Esophagus muscularis mucosa (tissue), 4 donors: ENCODE measurements at regions not wholly inside any gene's neighbourhood (a gene's known extent, or its start where the extent isn't known, plus 50 kb on each side); places are given as distances from the start of the nearest gene placed in this dataset.

Experiments used
- DNase-seq: peaks from one replicate; pipeline ENCODE4 v3.0.0-alpha.2; 2017; ENCODE audit errors: extremely low spot score
- H3K27ac ChIP-seq, 4 donors: fragments of 200-600 bp; sonication (generic); replicated peaks in 1 of 4; 1 replicate in 3 of 4; 2 replicates in 1 of 4; pipeline ENCODE4 v1.5.1; 2016 to 2019; ENCODE audit warnings: mild to moderate bottlenecking in 1 of 4
- H3K27me3 ChIP-seq, 4 donors: fragments of 200-600 bp; sonication (generic); one replicate each; pipeline versions ENCODE4 v1.5.1 to v1.6.0; 2016 to 2019
- H3K36me3 ChIP-seq, 4 donors: fragments of 200-600 bp; sonication (generic); one replicate each; pipeline ENCODE4 v1.5.1; 2016 to 2019
- H3K4me1 ChIP-seq, 4 donors: fragments of 200-600 bp; sonication (generic); one replicate each; pipeline ENCODE4 v1.5.1; 2016 to 2019
- H3K4me3 ChIP-seq, 4 donors: fragments of 200-600 bp; sonication (generic); 1 replicate in 2 of 4; 2 replicates in 2 of 4; pipeline ENCODE4 v1.5.1; 2016 to 2019; ENCODE audit warnings: mild to moderate bottlenecking in 4 of 4, moderate library complexity in 1 of 4
- H3K9me3 ChIP-seq, 4 donors: fragments of 200-600 bp; sonication (generic); 1 replicate in 3 of 4; 2 replicates in 1 of 4; pipeline ENCODE4 v1.5.1; 2016 to 2019
- EP300 ChIP-seq: sonication (generic); formaldehyde crosslinking; IDR thresholded peaks from one replicate; pipeline ENCODE4 v1.6.1; 2017; ENCODE audit warnings: antibody characterized with exemption
- POLR2A ChIP-seq: fragments of 450-650 bp; IDR thresholded peaks from one replicate; pipeline ENCODE4 v1.6.1; 2017; ENCODE audit warnings: antibody characterized with exemption, moderate library complexity, mild to moderate bottlenecking, low read depth
- POLR2AphosphoS5 ChIP-seq, 2 donors: sonication (generic); formaldehyde crosslinking; IDR thresholded peaks; one replicate each; pipeline ENCODE4 v1.6.1; 2017; ENCODE audit warnings: antibody characterized with exemption in 2 of 2
- WGBS: methylation state at CpG from one replicate; pipeline ENCODE4 v1.1.5; 2018; 5-methylcytosine and 5-hydroxymethylcytosine counted together
- intact Hi-C: fragments of 100-400 bp; cut with DNase I; formaldehyde crosslinking; loops from one replicate; pipeline ENCODE4 v1.15.1; 2023
- TF ChIP-seq, protein P1 (sequence below), 3 experiments: fragments of 200-600 bp in 2 of 3; fragments of 450-650 bp in 1 of 3; sonication (generic) in 2 of 3; IDR thresholded peaks; one replicate each; pipeline ENCODE4 v1.5.1; 2017 to 2019; ENCODE audit warnings: antibody characterized with exemption in 3 of 3, mild to moderate bottlenecking in 2 of 3, moderate library complexity in 1 of 3

GRCh38 chr9:110027671-110028081, 180.3 kb downstream of the C9orf152 start:
- TF ChIP-seq EP300 (no peak), POLR2A (no peak), POLR2AphosphoS5 (IDR thresholded peaks at IDR 0.05) (peak; percentile 25 to 37)
- no peaks in the 10 kb centered on the region for H3K9me3 ChIP-seq
- no peaks in the 10 kb centered on the region for H3K27me3 ChIP-seq
- H3K4me1 ChIP-seq, result peaks cover 0 to 18% (median 17%) of the 10 kb centered on the region in 4 donors
- WGBS, result 52% methylated on average over 6 of the region's 6 CpGs
- DNase-seq, result no peak
- peak overlapping the region in 3 of 4 donors; percentile 8 to 26 (median 12) for H3K27ac ChIP-seq
- no peaks in the 10 kb centered on the region for H3K36me3 ChIP-seq
- intact Hi-C loops, result no loop called here
- H3K4me3 ChIP-seq, result no peak overlapping the region

DNA sequence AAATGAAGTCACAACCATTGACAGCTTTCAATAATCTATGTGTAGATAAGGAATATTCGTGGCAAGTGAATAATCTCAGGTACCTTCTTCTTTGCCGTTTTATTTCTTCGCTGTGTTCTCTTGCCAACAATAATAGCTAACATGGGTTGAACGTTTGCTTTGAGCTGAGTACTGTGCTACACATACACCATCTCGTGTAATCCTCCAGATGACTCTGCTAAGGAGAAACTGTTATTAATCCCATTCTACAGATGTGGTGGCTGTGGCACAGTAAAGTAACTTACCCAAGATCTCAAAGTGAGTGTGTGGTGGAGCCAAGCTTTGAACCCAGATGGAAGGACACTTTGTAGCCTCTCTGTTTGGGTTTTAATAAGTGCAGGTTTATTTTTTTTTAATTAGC, 179.7 kb downstream of the C9orf152 start:
- no peak for TF ChIP-seq EP300
- no peak for TF ChIP-seq POLR2AphosphoS5 (IDR thresholded peaks at IDR 0.05)
- TF ChIP-seq, protein P1, sequence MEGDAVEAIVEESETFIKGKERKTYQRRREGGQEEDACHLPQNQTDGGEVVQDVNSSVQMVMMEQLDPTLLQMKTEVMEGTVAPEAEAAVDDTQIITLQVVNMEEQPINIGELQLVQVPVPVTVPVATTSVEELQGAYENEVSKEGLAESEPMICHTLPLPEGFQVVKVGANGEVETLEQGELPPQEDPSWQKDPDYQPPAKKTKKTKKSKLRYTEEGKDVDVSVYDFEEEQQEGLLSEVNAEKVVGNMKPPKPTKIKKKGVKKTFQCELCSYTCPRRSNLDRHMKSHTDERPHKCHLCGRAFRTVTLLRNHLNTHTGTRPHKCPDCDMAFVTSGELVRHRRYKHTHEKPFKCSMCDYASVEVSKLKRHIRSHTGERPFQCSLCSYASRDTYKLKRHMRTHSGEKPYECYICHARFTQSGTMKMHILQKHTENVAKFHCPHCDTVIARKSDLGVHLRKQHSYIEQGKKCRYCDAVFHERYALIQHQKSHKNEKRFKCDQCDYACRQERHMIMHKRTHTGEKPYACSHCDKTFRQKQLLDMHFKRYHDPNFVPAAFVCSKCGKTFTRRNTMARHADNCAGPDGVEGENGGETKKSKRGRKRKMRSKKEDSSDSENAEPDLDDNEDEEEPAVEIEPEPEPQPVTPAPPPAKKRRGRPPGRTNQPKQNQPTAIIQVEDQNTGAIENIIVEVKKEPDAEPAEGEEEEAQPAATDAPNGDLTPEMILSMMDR (IDR thresholded peaks at IDR 0.05), result no peak
- Histone ChIP-seq H3K27me3 (no peaks in the 10 kb centered on the region), H3K4me3 (no peak overlapping the region), H3K9me3 (no peaks in the 10 kb centered on the region), H3K4me1 (peaks cover 0 to 18% (median 17%) of the 10 kb centered on the region in 4 donors), H3K27ac (peak overlapping the region in 1 of 4 donors; percentile 18), H3K36me3 (no peaks in the 10 kb centered on the region)
- intact Hi-C loops, result no loop called here
- no peak for DNase-seq
- 83% methylated on average over 5 of the region's 5 CpGs for WGBS

- no peak overlapping the region for H3K4me3 ChIP-seq
- peaks cover 0 to 18% (median 17%) of the 10 kb centered on the region in 4 donors for H3K4me1 ChIP-seq
- DNase-seq, result no peak
- no peak overlapping the region for H3K27ac ChIP-seq
- H3K27me3 ChIP-seq, result no peaks in the 10 kb centered on the region
- intact Hi-C loops, result no loop called here
- H3K36me3 ChIP-seq, result no peaks in the 10 kb centered on the region
- H3K9me3 ChIP-seq, result no peaks in the 10 kb centered on the region
- 89% methylated on average over 3 of the region's 3 CpGs for WGBS
- TF ChIP-seq POLR2A, result no peak
- TF ChIP-seq EP300, result no peak
- TF ChIP-seq, protein P1 (IDR thresholded peaks at IDR 0.05), result no peak
- TF ChIP-seq POLR2AphosphoS5 (IDR thresholded peaks at IDR 0.05), result no peak
These were observed 179.3 kb downstream of the C9orf152 start for GRCh38 chr9:110028676-110029075.

DNA sequence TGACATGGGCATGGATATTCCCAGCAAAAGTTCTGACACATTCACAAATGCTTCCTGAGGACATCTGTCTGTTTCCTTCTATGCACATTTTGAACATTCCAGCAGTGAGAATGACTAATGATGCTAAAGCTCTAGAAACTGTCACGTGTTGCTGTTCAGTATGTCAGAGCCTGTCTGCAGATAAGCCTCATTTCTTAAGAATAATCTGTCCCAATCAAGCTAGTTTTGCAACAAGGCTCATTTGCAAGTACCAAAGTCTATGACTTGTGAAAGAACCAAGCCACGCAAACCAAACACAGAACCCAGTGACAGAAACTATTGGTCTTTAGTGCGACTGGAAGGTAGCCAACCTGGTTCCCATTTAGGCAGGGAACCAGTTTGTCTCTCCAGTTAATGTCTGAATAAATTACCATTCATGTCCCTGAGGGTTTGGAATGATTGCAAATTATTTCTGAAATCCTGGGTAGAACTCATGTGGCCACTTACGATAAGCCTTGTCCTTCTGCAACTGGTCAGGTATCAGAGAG, 178.5 kb downstream of the C9orf152 start:
- Histone ChIP-seq H3K4me1 (peaks cover 0 to 18% (median 17%) of the 10 kb centered on the region in 4 donors), H3K27ac (no peak overlapping the region), H3K9me3 (no peaks in the 10 kb centered on the region), H3K4me3 (no peak overlapping the region), H3K27me3 (no peaks in the 10 kb centered on the region), H3K36me3 (no peaks in the 10 kb centered on the region)
- no peak for TF ChIP-seq POLR2A
- TF ChIP-seq POLR2AphosphoS5 (IDR thresholded peaks at IDR 0.05), result peak; percentile 16 to 39
- intact Hi-C loops, result no loop called here
- 61% methylated on average over 4 of the region's 4 CpGs for WGBS
- DNase-seq, result no peak

DNA sequence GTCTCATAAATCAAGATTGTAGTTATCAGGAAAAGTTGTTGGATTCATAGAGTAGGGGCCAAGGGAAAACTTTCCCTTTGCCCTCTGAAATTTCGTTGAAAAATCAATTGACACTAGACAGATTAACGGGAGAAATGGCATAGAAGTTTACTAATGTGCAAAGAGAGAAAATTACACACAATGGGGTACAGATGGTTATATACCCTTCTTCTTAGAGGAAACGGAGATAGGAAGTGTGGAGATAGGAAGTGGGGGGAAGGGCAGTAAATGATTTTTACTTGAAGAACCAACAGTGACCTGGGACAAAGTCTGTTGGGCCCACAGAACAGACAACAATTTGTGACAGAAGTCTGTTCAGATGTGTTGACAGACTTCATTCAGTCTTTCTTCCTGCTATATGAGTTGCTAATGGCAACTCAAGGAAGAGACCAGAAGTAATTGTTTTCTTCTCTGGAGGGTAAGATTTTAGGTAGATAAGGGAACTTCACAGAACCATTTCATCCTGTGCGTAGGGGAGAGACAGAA, 177.9 kb downstream of the C9orf152 start:
- no peaks in the 10 kb centered on the region for H3K36me3 ChIP-seq
- WGBS, result 73% methylated on average over 4 of the region's 4 CpGs
- no peaks in the 10 kb centered on the region for H3K27me3 ChIP-seq
- H3K9me3 ChIP-seq, result no peaks in the 10 kb centered on the region
- intact Hi-C loops, result no loop called here
- no peak overlapping the region for H3K4me3 ChIP-seq
- TF ChIP-seq, protein P1 (IDR thresholded peaks at IDR 0.05), result no peak
- TF ChIP-seq POLR2AphosphoS5 (IDR thresholded peaks at IDR 0.05), result no peak
- TF ChIP-seq EP300, result no peak
- no peak for TF ChIP-seq POLR2A
- no peak for DNase-seq
- H3K4me1 ChIP-seq, result peaks cover 0 to 18% (median 17%) of the 10 kb centered on the region in 4 donors
- no peak overlapping the region for H3K27ac ChIP-seq

GRCh38 chr9:110030632-110031031, 177.3 kb downstream of the C9orf152 start:
- DNase-seq, result no peak
- no peak overlapping the region for H3K4me3 ChIP-seq
- no peak overlapping the region for H3K27ac ChIP-seq
- no peaks in the 10 kb centered on the region for H3K36me3 ChIP-seq
- intact Hi-C loops, result no loop called here
- WGBS, result 94% methylated on average over 3 of the region's 3 CpGs
- no peaks in the 10 kb centered on the region for H3K27me3 ChIP-seq
- peaks cover 0 to 18% (median 17%) of the 10 kb centered on the region in 4 donors for H3K4me1 ChIP-seq
- H3K9me3 ChIP-seq, result no peaks in the 10 kb centered on the region
- TF ChIP-seq POLR2AphosphoS5 (IDR thresholded peaks at IDR 0.05) (no peak), EP300 (no peak), POLR2A (no peak)
- TF ChIP-seq, protein P1 (IDR thresholded peaks at IDR 0.05), result no peak
